ENCODE measurements at regions not wholly inside any gene's neighbourhood (a gene's known extent, or its start where the extent isn't known, plus 50 kb on each side); places are given as distances from the start of the nearest gene placed in this dataset.

- TF ChIP-seq CTCF (IDR thresholded peaks at IDR 0.05; ENCODE audit: insufficient read depth, low read depth, low read length) (no peak), EZH2 (IDR thresholded peaks at IDR 0.05; ENCODE audit: insufficient read depth, low read length) (no peak)
These were observed 237.4 kb upstream of the ACVR2A start for GRCh38 chr2:147607379-147607778.

Data from astrocyte (in vitro differentiated cells and primary cell).